HG03135 (cell line): ENCODE measurements at regions not wholly inside any gene's neighbourhood (a gene's known extent, or its start where the extent isn't known, plus 50 kb on each side); places are given as distances from the start of the nearest gene placed in this dataset.

Source experiments
- ATAC-seq: cut with Tn5 transposase; IDR thresholded peaks from one replicate; pipeline ENCODE4 v1.9.1; 2021; ENCODE audit warnings: mild to moderate bottlenecking, moderate library complexity; ENCODE audit not compliant: unreplicated experiment

DNA sequence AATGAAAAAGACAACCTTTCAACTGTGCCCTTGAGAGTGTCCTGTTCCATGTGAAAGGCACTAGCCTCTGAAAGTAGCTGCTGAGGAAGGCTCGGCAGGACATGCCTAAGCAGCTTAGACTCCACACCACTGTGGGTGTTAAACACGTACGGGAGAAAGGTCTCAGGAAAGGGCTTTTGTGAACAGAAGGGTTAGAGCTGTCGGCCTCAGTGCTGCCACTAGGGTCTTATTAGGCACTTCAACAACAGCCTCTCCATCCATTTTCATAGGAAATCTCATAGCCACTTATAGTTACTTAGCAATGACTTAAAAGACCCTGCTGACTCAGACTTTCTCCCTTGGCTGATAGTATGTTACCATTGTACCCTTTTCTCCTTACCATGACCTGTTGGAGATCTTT lies 662.8 kb downstream of the TBC1D32 start:
- ATAC-seq: no peak

DNA sequence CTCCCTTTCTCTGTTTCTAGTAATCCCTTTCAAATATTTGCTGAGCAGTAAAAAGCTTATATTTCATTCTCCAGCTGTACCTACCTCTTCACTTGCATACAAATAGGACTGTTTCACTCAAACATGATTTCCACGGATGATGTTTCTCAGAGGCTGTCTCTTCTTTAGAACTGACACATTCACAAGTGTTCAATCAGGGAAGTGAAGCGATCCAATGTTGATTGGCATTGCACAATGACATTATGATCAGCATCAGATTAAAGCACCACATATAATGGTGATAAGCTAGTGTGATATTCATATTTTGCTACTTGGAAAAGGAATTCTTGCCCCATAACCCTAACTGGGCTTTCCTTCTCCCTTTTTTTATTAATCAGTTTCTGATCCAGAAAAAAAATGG lies 681.8 kb downstream of the TBC1D32 start:
- ATAC-seq: no peak

- ATAC-seq: no peak
Observed at GRCh38 chr6:120648713-120649112, 685.6 kb downstream of the TBC1D32 start.

DNA sequence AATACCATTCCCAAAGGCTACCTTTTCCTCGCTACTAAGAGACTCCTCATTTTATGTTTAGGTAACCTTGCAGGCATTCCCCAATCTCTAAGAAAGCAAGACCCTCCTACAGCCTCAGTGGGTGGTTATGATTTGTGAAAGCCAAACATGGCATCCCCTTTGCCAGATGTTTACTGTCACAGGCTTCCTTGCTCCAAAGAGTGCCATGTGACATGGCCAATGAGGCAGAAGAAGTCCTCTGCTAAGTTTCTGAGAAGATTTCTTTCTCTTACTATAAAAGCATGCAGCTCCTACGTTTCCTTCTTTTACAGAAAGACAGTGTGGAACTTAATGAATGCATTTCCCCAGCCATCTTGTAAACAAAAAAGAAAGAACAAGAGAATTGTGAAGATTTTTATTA lies 688.2 kb downstream of the TBC1D32 start:
- ATAC-seq: no peak

DNA sequence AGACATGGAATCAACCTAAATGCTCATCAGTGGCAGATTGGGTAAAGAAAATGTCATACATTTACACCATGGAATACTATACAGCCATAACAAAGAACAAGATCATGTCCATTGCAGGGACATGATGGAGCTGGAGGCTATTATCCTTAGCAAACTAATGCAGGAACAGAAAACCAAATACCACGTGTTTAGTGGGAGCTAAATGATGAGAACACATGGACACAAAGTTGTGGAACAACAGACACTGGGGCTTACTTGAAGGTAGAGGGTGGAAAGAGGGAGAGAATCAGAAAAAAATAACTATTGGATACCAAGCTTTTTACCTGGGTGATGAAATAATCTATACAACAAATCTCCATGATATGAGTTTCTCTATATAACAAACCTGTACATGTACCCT lies 701.3 kb downstream of the TBC1D32 start:
- ATAC-seq: no peak

GRCh38 chr6:120627612-120628011 lies 706.7 kb downstream of the TBC1D32 start:
- ATAC-seq: no peak

GRCh38 chr6:120622127-120622631 lies 712.1 kb downstream of the TBC1D32 start:
- no peak for ATAC-seq

DNA sequence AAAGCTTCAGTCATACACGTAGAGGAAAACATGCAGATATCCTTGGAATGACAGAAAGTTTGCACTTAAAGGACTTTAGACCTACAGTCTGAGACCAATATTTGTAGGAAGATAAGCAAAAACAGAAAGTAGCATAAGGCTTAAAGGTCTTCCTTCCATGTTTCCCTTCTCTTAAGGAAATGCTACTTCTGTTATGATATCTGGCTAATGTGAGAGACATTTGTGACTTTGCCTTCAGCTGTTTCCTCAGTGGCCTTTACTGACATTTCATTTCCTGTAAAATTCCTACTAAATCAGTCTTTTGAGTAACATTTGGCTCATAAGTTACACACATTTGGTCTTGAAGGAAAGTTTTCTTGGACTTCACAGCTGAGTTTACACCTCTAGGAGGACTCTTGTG lies 713.4 kb downstream of the TBC1D32 start:
- ATAC-seq: no peak

GRCh38 chr6:120615238-120615637 lies 719.0 kb downstream of the TBC1D32 start:
- no peak for ATAC-seq

DNA sequence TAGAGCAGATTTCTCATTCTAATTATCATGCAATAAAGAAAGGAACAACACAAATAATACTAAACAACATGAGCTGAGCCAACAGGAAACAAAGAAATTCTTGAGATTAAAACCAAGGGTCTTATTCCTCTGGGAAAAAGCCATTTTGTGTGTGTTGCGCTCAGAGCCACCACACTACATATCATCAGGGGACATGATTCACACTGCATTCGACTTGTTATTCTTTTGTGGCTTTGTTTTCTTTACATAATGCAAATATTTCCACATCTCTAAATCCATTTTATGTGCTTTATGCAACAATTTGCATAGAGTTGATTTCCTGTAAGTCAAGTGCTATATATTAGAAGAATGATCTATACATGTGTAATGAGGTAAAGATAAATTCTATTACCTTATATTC lies 719.6 kb downstream of the TBC1D32 start:
- no peak for ATAC-seq

DNA sequence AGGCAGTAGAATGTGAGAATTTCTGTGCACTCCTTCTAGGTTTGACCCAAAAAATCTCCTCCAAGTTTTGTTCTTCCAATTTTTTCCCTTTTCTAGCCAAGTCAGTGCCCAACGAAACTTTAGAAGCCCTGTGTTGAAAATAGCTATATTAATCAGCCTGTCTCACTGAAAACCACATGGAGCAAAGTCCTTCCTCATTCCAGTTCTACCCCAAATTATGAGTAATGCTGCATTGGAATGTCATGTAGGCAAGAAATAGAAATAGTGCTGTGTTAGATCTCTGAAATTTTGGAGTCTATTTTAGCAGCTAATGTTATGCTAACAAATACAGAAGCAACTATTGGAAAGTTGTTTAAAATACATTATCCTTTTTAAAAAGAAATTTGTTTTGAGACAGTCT lies 725.5 kb downstream of the TBC1D32 start:
- ATAC-seq: no peak

DNA sequence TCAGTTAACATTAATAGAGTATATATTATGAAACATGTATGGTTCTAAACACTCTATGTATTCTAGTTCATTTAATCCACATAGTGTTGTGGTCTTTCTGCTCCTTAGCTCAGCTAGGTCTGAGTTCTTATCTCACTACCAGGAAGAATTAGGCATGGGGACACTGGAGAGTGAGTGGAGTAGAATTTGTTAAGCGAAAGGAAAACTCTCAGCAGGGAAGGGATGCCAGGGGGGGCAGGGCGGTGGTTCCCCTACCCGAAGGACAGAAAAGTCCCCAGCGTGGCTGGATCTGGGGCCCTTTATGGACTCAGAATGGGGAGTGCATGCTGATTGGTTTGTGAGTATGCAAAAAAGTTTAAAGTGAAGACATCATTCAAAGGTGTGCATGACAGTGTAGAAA lies 727.5 kb downstream of the TBC1D32 start:
- ATAC-seq: no peak

GRCh38 chr6:120604510-120604909 lies 729.8 kb downstream of the TBC1D32 start:
- no peak for ATAC-seq

- no peak for ATAC-seq
Observed at GRCh38 chr6:120590611-120591010, 743.7 kb downstream of the TBC1D32 start.

- ATAC-seq: no peak
Observed at GRCh38 chr6:120588424-120588823, 745.9 kb downstream of the TBC1D32 start.

- no peak for ATAC-seq
Observed at GRCh38 chr6:120587381-120587780, 746.9 kb downstream of the TBC1D32 start.

DNA sequence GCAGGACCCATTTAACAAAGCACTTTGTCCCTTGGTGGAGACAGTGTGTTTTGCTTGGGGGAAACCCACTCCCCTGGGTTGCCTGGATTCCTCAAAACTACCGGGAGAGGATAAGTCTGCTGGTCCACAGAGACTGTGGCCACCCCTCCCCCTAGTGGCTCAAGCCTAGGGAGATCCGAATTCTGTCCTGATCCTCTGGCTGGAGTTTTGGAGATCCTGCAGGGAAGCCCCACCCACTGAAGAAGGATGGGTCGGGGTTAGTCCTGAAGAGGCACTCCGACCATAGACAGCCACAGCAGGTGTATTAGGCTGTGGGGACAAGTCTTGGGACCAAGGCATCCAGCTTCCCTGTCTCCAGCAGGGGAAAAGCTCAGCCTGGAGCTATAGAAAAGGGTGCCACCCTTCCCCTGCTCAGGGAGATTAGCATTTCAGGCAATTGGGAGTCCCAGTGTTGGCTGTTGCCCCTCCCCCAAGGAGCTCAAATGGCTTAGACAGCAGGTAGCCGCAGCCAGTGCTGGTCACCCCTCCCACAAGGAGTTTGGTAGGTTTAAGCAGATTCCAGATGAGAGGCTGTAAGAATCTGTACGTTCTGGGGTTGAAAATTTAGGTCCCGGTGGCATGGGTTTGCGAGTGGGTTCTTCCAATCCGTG lies 750.0 kb downstream of the TBC1D32 start:
- no peak for ATAC-seq

- no peak for ATAC-seq
Observed at GRCh38 chr6:120576061-120576460, 758.2 kb downstream of the TBC1D32 start.

- ATAC-seq: no peak
Observed at GRCh38 chr6:120569714-120570113, 764.6 kb downstream of the TBC1D32 start.

DNA sequence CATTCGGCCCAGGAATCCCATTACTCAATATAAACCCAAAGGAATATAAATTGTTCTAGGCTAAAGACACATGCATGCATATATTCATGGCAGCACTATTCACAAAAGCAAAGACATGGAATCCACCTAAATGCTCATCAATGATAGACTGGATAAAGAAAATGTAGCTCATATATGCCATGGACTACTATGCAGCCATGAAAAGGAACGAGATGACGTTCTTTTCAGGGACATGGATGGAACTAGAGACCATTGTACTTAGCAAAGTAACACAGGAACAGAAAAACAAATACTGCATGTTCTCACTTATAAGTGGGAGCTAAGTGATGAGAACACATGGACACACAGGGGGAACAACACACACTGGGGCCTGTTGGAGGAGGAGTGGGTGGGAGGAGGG lies 769.5 kb downstream of the TBC1D32 start:
- ATAC-seq: no peak

DNA sequence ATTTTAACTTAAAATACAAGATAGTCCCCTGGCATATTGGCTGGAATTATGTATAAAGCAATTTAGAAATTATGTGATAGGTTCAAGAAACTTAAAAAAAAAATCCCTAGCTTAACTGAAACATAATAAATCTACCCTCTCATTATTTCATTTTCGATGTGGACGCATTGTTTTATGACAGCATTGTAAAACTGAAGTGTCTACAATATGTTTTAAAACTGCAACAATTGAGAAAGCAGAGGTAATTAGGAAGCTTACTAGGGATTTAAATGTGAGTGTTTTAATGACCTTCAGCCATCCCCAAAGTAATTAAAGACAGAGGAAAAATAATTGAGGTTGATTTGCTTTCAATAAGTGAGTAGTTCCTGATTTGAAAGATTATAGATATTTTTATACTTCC lies 776.0 kb downstream of the TBC1D32 start:
- no peak for ATAC-seq

DNA sequence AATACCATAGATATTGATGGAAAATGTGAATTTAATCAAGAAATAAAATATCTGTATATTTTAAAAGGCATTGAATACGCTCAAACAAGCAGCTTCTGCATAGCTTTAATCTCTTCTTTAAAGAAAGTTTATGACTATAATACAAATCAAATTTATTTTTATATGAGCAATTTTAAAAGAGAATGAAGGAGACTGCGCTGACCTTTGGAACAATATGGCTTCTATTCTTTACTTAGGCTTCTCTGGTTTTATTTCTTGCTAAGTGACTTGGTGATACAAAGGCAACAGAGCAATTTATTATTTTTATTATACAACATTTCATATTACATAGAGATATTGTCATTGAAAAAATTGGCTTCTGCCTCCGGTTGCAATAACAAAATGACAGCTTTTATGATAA lies 776.7 kb downstream of the TBC1D32 start:
- ATAC-seq: no peak

DNA sequence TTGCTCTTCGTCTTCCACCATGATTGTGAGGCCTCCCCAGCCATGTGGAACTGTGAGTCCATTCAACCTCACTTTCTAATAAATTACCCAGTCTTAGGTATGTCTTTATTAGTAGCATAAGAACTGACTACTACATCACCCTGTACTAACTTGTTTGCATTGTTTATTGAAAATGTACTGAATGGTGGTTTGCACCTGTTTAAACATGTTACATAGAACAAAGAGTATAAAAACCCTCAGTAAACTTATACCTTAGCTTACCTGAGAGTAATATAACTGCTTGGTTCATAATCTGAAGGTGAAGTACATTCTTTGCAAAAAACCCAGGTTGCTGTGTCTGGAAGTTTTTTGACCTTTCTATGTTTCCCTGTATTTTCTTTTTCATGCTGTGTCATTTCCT lies 777.8 kb downstream of the TBC1D32 start:
- ATAC-seq: no peak
